HepG2 (cell line): ENCODE measurements at regions not wholly inside any gene's neighbourhood (a gene's known extent, or its start where the extent isn't known, plus 50 kb on each side); places are given as distances from the start of the nearest gene placed in this dataset.
A peak's percentile ranks its signal among the peaks of the same experiment; 100 is the strongest.

Experiments
- BCL6 ChIP-seq: IDR thresholded peaks from 2 replicates; pipeline ENCODE4 v1.6.1; 2016; ENCODE audit warnings: missing genetic modification reagents, missing compliant biosample characterization
- CHCHD3 ChIP-seq: sonication (generic); formaldehyde crosslinking; IDR thresholded peaks from 2 replicates; pipeline ENCODE4 v1.8.0; 2022; ENCODE audit warnings: mild to moderate bottlenecking, missing genetic modification reagents, moderate library complexity
- CREM ChIP-seq, 2 experiments: sonication (generic) in 1 of 2; formaldehyde crosslinking in 1 of 2; IDR thresholded peaks; 2 replicates each; pipeline versions ENCODE4 v1.4.0 to v1.6.1; 2016 to 2020; ENCODE audit warnings: antibody characterized with exemption in 1 of 2, mild to moderate bottlenecking in 1 of 2, missing genetic modification reagents in 1 of 2
- DDIT3 ChIP-seq: sonication (generic); formaldehyde crosslinking; IDR thresholded peaks from 2 replicates; pipeline ENCODE4 v1.4.0; 2020; ENCODE audit warnings: mild to moderate bottlenecking, missing genetic modification reagents
- FOXO1 ChIP-seq: sonication (generic); formaldehyde crosslinking; IDR thresholded peaks from 2 replicates; pipeline ENCODE4 v1.4.0; 2020; ENCODE audit warnings: missing genetic modification reagents
- HNF1B ChIP-seq: sonication (generic); formaldehyde crosslinking; IDR thresholded peaks from 2 replicates; pipeline ENCODE4 v1.5.1; 2020; ENCODE audit warnings: mild to moderate bottlenecking, moderate library complexity, missing genetic modification reagents
- KAT2B ChIP-seq: fragments of 150-350 bp; IDR thresholded peaks from 2 replicates; pipeline ENCODE4 v1.6.1; 2014; ENCODE audit warnings: low read depth, low read length, borderline replicate concordance
- KDM3A ChIP-seq: IDR thresholded peaks from 2 replicates; pipeline ENCODE4 v1.6.1; 2018; ENCODE audit warnings: low read depth, missing compliant biosample characterization
- KLF12 ChIP-seq: sonication (generic); formaldehyde crosslinking; IDR thresholded peaks from 2 replicates; pipeline ENCODE4 v1.4.0; 2020; ENCODE audit warnings: missing genetic modification reagents, borderline replicate concordance
- MBNL3 ChIP-seq: fragments of 250-450 bp; sonication (Bioruptor Pico); conservative IDR thresholded peaks from 2 replicates; pipeline ENCODE4 v1.8.0; 2022; ENCODE audit warnings: mild to moderate bottlenecking, inconsistent platforms
- MXD3 ChIP-seq: IDR thresholded peaks from 2 replicates; pipeline ENCODE4 v1.6.1; 2016; ENCODE audit warnings: mild to moderate bottlenecking, missing biosample characterization, missing genetic modification reagents
- PCBP1 ChIP-seq: fragments of 200-400 bp; formaldehyde crosslinking; IDR thresholded peaks from 2 replicates; pipeline ENCODE4 v1.6.1; 2017; ENCODE audit warnings: mild to moderate bottlenecking, low read depth, low read length, borderline replicate concordance
- PHF5A ChIP-seq: IDR thresholded peaks from one replicate; pipeline ENCODE4 v1.6.1; 2018; ENCODE audit warnings: low read depth, missing genetic modification reagents; ENCODE audit not compliant: unreplicated experiment
- POGK ChIP-seq: sonication (generic); formaldehyde crosslinking; conservative IDR thresholded peaks from 2 replicates; pipeline ENCODE4 v1.8.0; 2022; ENCODE audit warnings: mild to moderate bottlenecking, moderate library complexity, missing genetic modification reagents
- SMARCC2 ChIP-seq: fragments of 450-650 bp; IDR thresholded peaks from 2 replicates; pipeline ENCODE4 v1.6.1; 2017; ENCODE audit warnings: antibody characterized with exemption, mild to moderate bottlenecking
- SMC3 ChIP-seq: IDR thresholded peaks from 2 replicates; pipeline ENCODE4 v1.6.1; 2011; ENCODE audit warnings: low read length, improper control_type of control experiment
- SUZ12 ChIP-seq: fragments of 150-350 bp; IDR thresholded peaks from 2 replicates; pipeline ENCODE4 v1.6.1; 2014; ENCODE audit warnings: low read depth, low read length
- TEAD3 ChIP-seq: optimal IDR thresholded peaks from 2 replicates; pipeline ENCODE3; 2016; ENCODE audit warnings: borderline replicate concordance
- TGIF2 ChIP-seq: IDR thresholded peaks from 2 replicates; pipeline ENCODE4 v1.6.1; 2016; ENCODE audit warnings: control low read depth, missing compliant biosample characterization
- YEATS2 ChIP-seq: sonication (generic); formaldehyde crosslinking; IDR thresholded peaks from 2 replicates; pipeline ENCODE4 v1.4.0; 2020; ENCODE audit warnings: missing genetic modification reagents, borderline replicate concordance
- ZNF558 ChIP-seq: sonication (generic); formaldehyde crosslinking; IDR thresholded peaks from 2 replicates; pipeline ENCODE4 v1.9.0; 2022; ENCODE audit warnings: mild to moderate bottlenecking, missing genetic modification reagents, borderline replicate concordance
- ZNF564 ChIP-seq: sonication (generic); formaldehyde crosslinking; IDR thresholded peaks from 2 replicates; pipeline ENCODE4 v1.8.1; 2023; ENCODE audit warnings: mild to moderate bottlenecking, missing genetic modification reagents
- ZNF619 ChIP-seq: sonication (generic); formaldehyde crosslinking; IDR thresholded peaks from 2 replicates; pipeline ENCODE4 v1.4.0; 2020; ENCODE audit warnings: mild to moderate bottlenecking, missing genetic modification reagents
- ZNF737 ChIP-seq: sonication (generic); formaldehyde crosslinking; IDR thresholded peaks from 2 replicates; pipeline ENCODE4 v1.5.0; 2020; ENCODE audit warnings: missing genetic modification reagents, mild to moderate bottlenecking, borderline replicate concordance
- ZNF749 ChIP-seq: sonication (generic); formaldehyde crosslinking; IDR thresholded peaks from 2 replicates; pipeline ENCODE4 v1.8.0; 2022; ENCODE audit warnings: mild to moderate bottlenecking, missing genetic modification reagents, moderate library complexity, borderline replicate concordance
- ZNF841 ChIP-seq: sonication (generic); formaldehyde crosslinking; IDR thresholded peaks from 2 replicates; pipeline ENCODE4 v1.8.1; 2023; ENCODE audit warnings: missing genetic modification reagents, borderline replicate concordance
- ZSCAN5A ChIP-seq: sonication (generic); formaldehyde crosslinking; IDR thresholded peaks from 2 replicates; pipeline ENCODE4 v1.8.0; 2022; ENCODE audit warnings: mild to moderate bottlenecking, missing genetic modification reagents, borderline replicate concordance

GRCh38 chr10:78528749-78529204 lies 495.1 kb downstream of the RPS24 start (continued):
- TF ChIP-seq TEAD3 (CRISPR knock-in tag) (peak; percentile 92), PCBP1 (no peak), KLF12 (CRISPR knock-in tag) (no peak), HNF1B (peak; percentile 89), ZNF564 (CRISPR knock-in tag) (peak; percentile 65; the same call in 1 of the 2 replicates), SMC3 (peak; percentile 48; the same call in 1 of the 2 replicates), CREM (IDR thresholded peaks at IDR 0.05) (peak; percentile 84), CREM (CRISPR knock-in tag; IDR thresholded peaks at IDR 0.05) (no peak), ZNF619 (CRISPR knock-in tag) (0 out of 2 replicates have a peak, but pooled peaks have one; percentile 55), FOXO1 (peak; percentile 85), ZSCAN5A (CRISPR knock-in tag) (no peak), ZNF737 (CRISPR knock-in tag) (no peak; the same call in 1 of the 2 replicates), POGK (CRISPR knock-in tag) (peak; percentile 80), ZNF749 (CRISPR knock-in tag) (no peak), YEATS2 (CRISPR knock-in tag) (peak; percentile 32; the same call in 1 of the 2 replicates), DDIT3 (no peak), CHCHD3 (no peak), MXD3 (CRISPR knock-in tag) (no peak), MBNL3 (no peak), KDM3A (CRISPR knock-in tag) (peak; percentile 84), SMARCC2 (no peak), BCL6 (CRISPR knock-in tag) (peak; percentile 95), TGIF2 (CRISPR knock-in tag) (0 out of 2 replicates have a peak, but pooled peaks have one; percentile 19), ZNF558 (CRISPR knock-in tag) (no peak), KAT2B (peak; percentile 78; the same call in 1 of the 2 replicates), SUZ12 (no peak), PHF5A (peak; percentile 98), ZNF841 (no peak)
